GM13976 (cell line): ENCODE measurements at regions not wholly inside any gene's neighbourhood (a gene's known extent, or its start where the extent isn't known, plus 50 kb on each side); places are given as distances from the start of the nearest gene placed in this dataset.

Experiments
- DNase-seq: peaks from one replicate; pipeline ENCODE4 v3.0.0; 2012; ENCODE audit warnings: low spot score
- in situ Hi-C: fragments of 300-500 bp; cut with MboI; formaldehyde crosslinking; loops from one replicate; pipeline ENCODE4 v1.12.0; 2022; ENCODE audit warnings: low sequenced_read_pairs, mixed read lengths, inconsistent platforms; ENCODE audit not compliant: unreplicated experiment
- TF ChIP-seq, protein P1 (sequence below): IDR thresholded peaks from 2 replicates; pipeline ENCODE4 v1.5.1; 2012; ENCODE audit warnings: borderline replicate concordance, mild to moderate bottlenecking; ENCODE audit not compliant: insufficient read depth; ENCODE audit errors: extremely low read depth, missing control alignments, control extremely low read depth

GRCh38 chr14:30084811-30085210 lies 157.2 kb upstream of the PRKD1 start:
- DNase-seq = no peak
- TF ChIP-seq, protein P1, sequence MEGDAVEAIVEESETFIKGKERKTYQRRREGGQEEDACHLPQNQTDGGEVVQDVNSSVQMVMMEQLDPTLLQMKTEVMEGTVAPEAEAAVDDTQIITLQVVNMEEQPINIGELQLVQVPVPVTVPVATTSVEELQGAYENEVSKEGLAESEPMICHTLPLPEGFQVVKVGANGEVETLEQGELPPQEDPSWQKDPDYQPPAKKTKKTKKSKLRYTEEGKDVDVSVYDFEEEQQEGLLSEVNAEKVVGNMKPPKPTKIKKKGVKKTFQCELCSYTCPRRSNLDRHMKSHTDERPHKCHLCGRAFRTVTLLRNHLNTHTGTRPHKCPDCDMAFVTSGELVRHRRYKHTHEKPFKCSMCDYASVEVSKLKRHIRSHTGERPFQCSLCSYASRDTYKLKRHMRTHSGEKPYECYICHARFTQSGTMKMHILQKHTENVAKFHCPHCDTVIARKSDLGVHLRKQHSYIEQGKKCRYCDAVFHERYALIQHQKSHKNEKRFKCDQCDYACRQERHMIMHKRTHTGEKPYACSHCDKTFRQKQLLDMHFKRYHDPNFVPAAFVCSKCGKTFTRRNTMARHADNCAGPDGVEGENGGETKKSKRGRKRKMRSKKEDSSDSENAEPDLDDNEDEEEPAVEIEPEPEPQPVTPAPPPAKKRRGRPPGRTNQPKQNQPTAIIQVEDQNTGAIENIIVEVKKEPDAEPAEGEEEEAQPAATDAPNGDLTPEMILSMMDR = no peak
- in situ Hi-C loops = no loop called here

DNA sequence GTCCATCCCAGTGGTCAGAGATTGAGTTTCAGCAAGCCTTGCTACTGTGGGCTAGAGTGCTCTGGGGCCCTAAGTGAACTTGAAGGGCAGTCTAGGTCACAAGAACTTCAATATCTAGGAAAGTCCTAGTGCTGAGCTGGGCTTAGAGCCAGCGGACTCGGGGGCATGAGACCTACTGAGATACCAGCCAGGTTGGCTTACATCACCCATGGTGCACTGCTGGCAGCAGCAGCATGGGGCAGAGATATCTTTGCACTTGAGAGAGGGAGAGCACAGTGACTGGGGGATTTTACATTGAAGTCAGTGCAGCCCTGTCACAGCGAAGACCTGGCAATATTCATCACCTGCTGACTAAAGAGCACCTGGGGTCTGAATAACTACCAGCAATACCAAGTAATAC lies 158.3 kb upstream of the PRKD1 start:
- DNase-seq = no peak
- in situ Hi-C loops = no loop called here
- TF ChIP-seq, protein P1 = no peak

DNA sequence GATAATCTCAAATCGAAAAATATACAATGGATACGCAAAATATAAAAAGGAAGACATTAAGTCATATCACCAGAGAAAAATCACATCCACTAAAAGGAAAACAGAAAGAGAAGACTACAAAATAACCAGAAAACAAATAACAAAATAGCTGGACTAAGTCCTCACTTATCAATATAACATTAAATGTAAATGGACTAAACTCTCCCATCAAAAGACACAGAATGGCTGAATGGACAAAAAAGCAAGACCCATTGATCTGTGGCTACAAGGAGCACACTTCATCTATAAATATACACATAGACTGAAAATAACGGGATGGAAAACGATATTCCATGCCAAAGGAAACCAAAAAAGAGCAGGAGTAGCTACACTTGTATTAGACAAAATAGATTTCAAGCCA lies 161.0 kb upstream of the PRKD1 start:
- TF ChIP-seq, protein P1 = no peak
- in situ Hi-C loops = no loop called here
- DNase-seq = no peak

GRCh38 chr14:30108975-30109700 lies 181.5 kb upstream of the PRKD1 start:
- in situ Hi-C loops = no loop called here

GRCh38 chr14:30114051-30114450 lies 186.4 kb upstream of the PRKD1 start:
- in situ Hi-C loops = no loop called here
- DNase-seq = no peak
- TF ChIP-seq, protein P1 = no peak

More at GRCh38 chr14:30108975-30109700, 181.5 kb upstream of the PRKD1 start:
- DNase-seq = no peak
- TF ChIP-seq, protein P1 = no peak

GRCh38 chr14:30115756-30116155 lies 188.1 kb upstream of the PRKD1 start:
- DNase-seq = no peak
- in situ Hi-C loops = no loop called here
- TF ChIP-seq, protein P1 = no peak
